ENCODE measurements at regions not wholly inside any gene's neighbourhood (a gene's known extent, or its start where the extent isn't known, plus 50 kb on each side); places are given as distances from the start of the nearest gene placed in this dataset.

GRCh38 chr3:187795207-187795960 lies 50.1 kb upstream of the BCL6 start:
- H3K4me1 Mint-ChIP-seq (ENCODE audit: low read depth in 2 of 2): peaks cover 21 to 37% of the 10 kb centered on the region in 2 donors
- no peaks in the 10 kb centered on the region for H3K27me3 Mint-ChIP-seq
- ATAC-seq (replicated peaks) (no peak), DNase-seq (no peak)
- H3K4me3 Mint-ChIP-seq: no peak overlapping the region
- H3K36me3 Mint-ChIP-seq (ENCODE audit: insufficient read depth): no peaks in the 10 kb centered on the region
- H3K27ac Mint-ChIP-seq: no peak overlapping the region
- peaks cover 0 to 8% of the 10 kb centered on the region in 2 donors for H3K9me3 Mint-ChIP-seq

- no peak for DNase-seq
- H3K27ac Mint-ChIP-seq: peak overlapping the region; percentile 93
- no peak for ATAC-seq (replicated peaks)
- peaks cover 41 to 55% of the 10 kb centered on the region in 2 donors for H3K4me1 Mint-ChIP-seq (ENCODE audit: low read depth in 2 of 2)
- no peaks in the 10 kb centered on the region for H3K36me3 Mint-ChIP-seq (ENCODE audit: insufficient read depth)
- H3K4me3 Mint-ChIP-seq: peak overlapping the region; percentile 78 to 79
- H3K9me3 Mint-ChIP-seq: peaks cover 0 to 8% of the 10 kb centered on the region in 2 donors
- H3K27me3 Mint-ChIP-seq: no peaks in the 10 kb centered on the region
These were observed 52.9 kb upstream of the BCL6 start for GRCh38 chr3:187798126-187798525.

GRCh38 chr3:187798531-187799530 lies 53.6 kb upstream of the BCL6 start:
- Mint-ChIP-seq H3K9me3 (peaks cover 0 to 8% of the 10 kb centered on the region in 2 donors), H3K27me3 (no peaks in the 10 kb centered on the region), H3K36me3 (ENCODE audit: insufficient read depth) (no peaks in the 10 kb centered on the region), H3K4me1 (ENCODE audit: low read depth in 2 of 2) (peaks cover 43 to 59% of the 10 kb centered on the region in 2 donors), H3K4me3 (peak overlapping the region; percentile 78 to 79), H3K27ac (peak overlapping the region; percentile 93)
- ATAC-seq (replicated peaks): peak; percentile 64
- peak; percentile 15 to 29 (median 18) for DNase-seq

GRCh38 chr3:187799942-187800641 lies 54.8 kb upstream of the BCL6 start:
- Mint-ChIP-seq H3K4me1 (ENCODE audit: low read depth in 2 of 2) (peaks cover 46 to 62% of the 10 kb centered on the region in 2 donors), H3K36me3 (ENCODE audit: insufficient read depth) (no peaks in the 10 kb centered on the region), H3K9me3 (peaks cover 0 to 8% of the 10 kb centered on the region in 2 donors), H3K27ac (peak overlapping the region; percentile 93), H3K4me3 (peak overlapping the region; percentile 78 to 79), H3K27me3 (no peaks in the 10 kb centered on the region)
- DNase-seq: no peak
- no peak for ATAC-seq (replicated peaks)

GRCh38 chr3:187801152-187801551 lies 55.9 kb upstream of the BCL6 start:
- Mint-ChIP-seq H3K27ac (peak overlapping the region in 1 of 2 donors; percentile 93), H3K4me1 (ENCODE audit: low read depth in 2 of 2) (peaks cover 46 to 59% of the 10 kb centered on the region in 2 donors), H3K27me3 (no peaks in the 10 kb centered on the region), H3K9me3 (peaks cover 0 to 8% of the 10 kb centered on the region in 2 donors), H3K4me3 (peak overlapping the region in 1 of 2 donors; percentile 42), H3K36me3 (ENCODE audit: insufficient read depth) (no peaks in the 10 kb centered on the region)
- no peak for ATAC-seq (replicated peaks)
- DNase-seq: no peak

GRCh38 chr3:187802203-187802927 lies 57.1 kb upstream of the BCL6 start:
- H3K4me3 Mint-ChIP-seq: peak overlapping the region; percentile 67 to 68
- no peaks in the 10 kb centered on the region for H3K36me3 Mint-ChIP-seq (ENCODE audit: insufficient read depth)
- peak overlapping the region; percentile 67 to 96 for H3K27ac Mint-ChIP-seq
- peaks cover 0 to 8% of the 10 kb centered on the region in 2 donors for H3K9me3 Mint-ChIP-seq
- H3K27me3 Mint-ChIP-seq: no peaks in the 10 kb centered on the region
- no peak for DNase-seq
- no peak for ATAC-seq (replicated peaks)
- H3K4me1 Mint-ChIP-seq (ENCODE audit: low read depth in 2 of 2): peaks cover 46 to 58% of the 10 kb centered on the region in 2 donors

- Mint-ChIP-seq H3K9me3 (peaks cover 0 to 8% of the 10 kb centered on the region in 2 donors), H3K36me3 (ENCODE audit: insufficient read depth) (no peaks in the 10 kb centered on the region), H3K4me3 (peak overlapping the region; percentile 67 to 68), H3K27ac (peak overlapping the region; percentile 67 to 96), H3K27me3 (no peaks in the 10 kb centered on the region), H3K4me1 (ENCODE audit: low read depth in 2 of 2) (peaks cover 43 to 54% of the 10 kb centered on the region in 2 donors)
- DNase-seq (peak; percentile 23 to 33 (median 26)), ATAC-seq (replicated peaks) (peak; percentile 73)
These were observed 57.6 kb upstream of the BCL6 start for GRCh38 chr3:187802928-187803259.

GRCh38 chr3:187804120-187804744 lies 59.0 kb upstream of the BCL6 start:
- Mint-ChIP-seq H3K36me3 (ENCODE audit: insufficient read depth) (no peaks in the 10 kb centered on the region), H3K27me3 (no peaks in the 10 kb centered on the region), H3K4me1 (ENCODE audit: low read depth in 2 of 2) (peaks cover 30 to 41% of the 10 kb centered on the region in 2 donors), H3K9me3 (no peaks in the 10 kb centered on the region), H3K27ac (peak overlapping the region in 1 of 2 donors; percentile 96), H3K4me3 (no peak overlapping the region)
- ATAC-seq (replicated peaks) (no peak), DNase-seq (no peak)

- H3K4me3 Mint-ChIP-seq: no peak overlapping the region
- ATAC-seq (replicated peaks): no peak
- no peak overlapping the region for H3K27ac Mint-ChIP-seq
- H3K27me3 Mint-ChIP-seq: no peaks in the 10 kb centered on the region
- no peaks in the 10 kb centered on the region for H3K9me3 Mint-ChIP-seq
- no peak for DNase-seq
- H3K4me1 Mint-ChIP-seq (ENCODE audit: low read depth in 2 of 2): peaks cover 28 to 36% of the 10 kb centered on the region in 2 donors
- no peaks in the 10 kb centered on the region for H3K36me3 Mint-ChIP-seq (ENCODE audit: insufficient read depth)
These were observed 59.5 kb upstream of the BCL6 start for GRCh38 chr3:187804745-187805121.

- H3K36me3 Mint-ChIP-seq (ENCODE audit: insufficient read depth): no peaks in the 10 kb centered on the region
- peaks cover 24 to 26% of the 10 kb centered on the region in 2 donors for H3K4me1 Mint-ChIP-seq (ENCODE audit: low read depth in 2 of 2)
- no peaks in the 10 kb centered on the region for H3K9me3 Mint-ChIP-seq
- ATAC-seq (replicated peaks): no peak
- no peaks in the 10 kb centered on the region for H3K27me3 Mint-ChIP-seq
- H3K4me3 Mint-ChIP-seq: no peak overlapping the region
- no peak for DNase-seq
- no peak overlapping the region for H3K27ac Mint-ChIP-seq
These were observed 60.5 kb upstream of the BCL6 start for GRCh38 chr3:187805774-187806173.

GRCh38 chr3:187807086-187807862 lies 62.0 kb upstream of the BCL6 start:
- Mint-ChIP-seq H3K9me3 (no peaks in the 10 kb centered on the region), H3K27me3 (no peaks in the 10 kb centered on the region), H3K27ac (peak overlapping the region in 1 of 2 donors; percentile 20), H3K36me3 (ENCODE audit: insufficient read depth) (no peaks in the 10 kb centered on the region), H3K4me3 (no peak overlapping the region), H3K4me1 (ENCODE audit: low read depth in 2 of 2) (peaks cover 14 to 16% of the 10 kb centered on the region in 2 donors)
- ATAC-seq (replicated peaks): no peak
- DNase-seq: no peak

GRCh38 chr3:187808527-187808895 lies 63.2 kb upstream of the BCL6 start:
- Mint-ChIP-seq H3K4me3 (no peak overlapping the region), H3K4me1 (ENCODE audit: low read depth in 2 of 2) (peaks cover 4 to 6% of the 10 kb centered on the region in 2 donors), H3K9me3 (no peaks in the 10 kb centered on the region), H3K36me3 (ENCODE audit: insufficient read depth) (no peaks in the 10 kb centered on the region), H3K27me3 (no peaks in the 10 kb centered on the region), H3K27ac (no peak overlapping the region)
- ATAC-seq (replicated peaks) (no peak), DNase-seq (no peak)

Data from effector memory CD8-positive, alpha-beta T cell (primary cell).